SH-SY5Y (cell line): ENCODE measurements at regions not wholly inside any gene's neighbourhood (a gene's known extent, or its start where the extent isn't known, plus 50 kb on each side); places are given as distances from the start of the nearest gene placed in this dataset.

Experiments
- GATA2 ChIP-seq: IDR thresholded peaks from 2 replicates; pipeline ENCODE4 v1.6.1; 2011; ENCODE audit warnings: mild to moderate bottlenecking, low read depth, low read length
- GATA3 ChIP-seq: IDR thresholded peaks from 2 replicates; pipeline ENCODE4 v1.6.1; 2011; ENCODE audit warnings: low read depth, mild to moderate bottlenecking, low read length, moderate library complexity

- TF ChIP-seq GATA2 (no peak), GATA3 (no peak)
Measured at GRCh38 chr10:60511477-60512229, 122.0 kb upstream of the ANK3 start.

GRCh38 chr10:60508831-60509230 lies 119.2 kb upstream of the ANK3 start:
- TF ChIP-seq GATA3 = no peak
- TF ChIP-seq GATA2 = no peak

- TF ChIP-seq GATA3 (no peak), GATA2 (no peak)
Measured at GRCh38 chr10:60508037-60508436, 118.4 kb upstream of the ANK3 start.

GRCh38 chr10:60502621-60503020 lies 112.9 kb upstream of the ANK3 start:
- TF ChIP-seq GATA2 (no peak), GATA3 (no peak)

- TF ChIP-seq GATA3 = no peak
Measured at GRCh38 chr10:60498985-60499384, 109.3 kb upstream of the ANK3 start.

- TF ChIP-seq GATA2 = no peak
- TF ChIP-seq GATA3 = no peak
Measured at GRCh38 chr10:60497364-60497763, 107.7 kb upstream of the ANK3 start.

GRCh38 chr10:60496181-60496580 lies 106.5 kb upstream of the ANK3 start:
- TF ChIP-seq GATA3 (no peak), GATA2 (no peak)

GRCh38 chr10:60495338-60496055 lies 105.8 kb upstream of the ANK3 start:
- TF ChIP-seq GATA2 (no peak), GATA3 (no peak)

GRCh38 chr10:60494774-60495173 lies 105.1 kb upstream of the ANK3 start:
- TF ChIP-seq GATA2 (no peak), GATA3 (no peak)

GRCh38 chr10:60491162-60491561 lies 101.5 kb upstream of the ANK3 start:
- TF ChIP-seq GATA3 (no peak), GATA2 (no peak)

- TF ChIP-seq GATA3 (no peak), GATA2 (no peak)
Measured at GRCh38 chr10:60490013-60490412, 100.3 kb upstream of the ANK3 start.

GRCh38 chr10:60488111-60488669 lies 98.5 kb upstream of the ANK3 start:
- TF ChIP-seq GATA2 (no peak), GATA3 (no peak)

GRCh38 chr10:60487543-60487942 lies 97.9 kb upstream of the ANK3 start:
- TF ChIP-seq GATA2 = no peak
- no peak for TF ChIP-seq GATA3

GRCh38 chr10:60485025-60485424 lies 95.3 kb upstream of the ANK3 start:
- TF ChIP-seq GATA3 = no peak
- no peak for TF ChIP-seq GATA2
